Stomach (tissue), 8 donors: ENCODE measurements at regions not wholly inside any gene's neighbourhood (a gene's known extent, or its start where the extent isn't known, plus 50 kb on each side); places are given as distances from the start of the nearest gene placed in this dataset.
"Not testable (repeated sequence)": the region's sequence is repeated elsewhere in the genome, so short reads cannot be mapped to it uniquely, and the experiment has no call there.

Source experiments
- DNase-seq, 2 donors: peaks; one replicate each; pipeline versions ENCODE4 v3.0.0 to v3.0.0-alpha.2; 2013 to 2019
- H3K27ac ChIP-seq, 5 donors: fragments of 200-600 bp in 4 of 5; sonication (generic) in 4 of 5; one replicate each; pipeline ENCODE4 v1.5.1; 2013 to 2019; ENCODE audit warnings: mild to moderate bottlenecking in 1 of 5, moderate library complexity in 1 of 5
- H3K27me3 ChIP-seq, 3 donors: fragments of 200-600 bp; sonication (generic); one replicate each; pipeline ENCODE4 v1.5.1; 2017 to 2019; ENCODE audit warnings: mixed run types in 1 of 3
- H3K36me3 ChIP-seq, 4 donors: fragments of 200-600 bp; sonication (generic); 1 replicate in 3 of 4; 2 replicates in 1 of 4; pipeline ENCODE4 v1.5.1; 2016 to 2019
- H3K4me1 ChIP-seq, 4 donors: fragments of 200-600 bp; sonication (generic); one replicate each; pipeline ENCODE4 v1.5.1; 2016 to 2019
- H3K4me3 ChIP-seq, 4 donors: fragments of 200-600 bp; sonication (generic) in 3 of 4; one replicate each; pipeline ENCODE4 v1.5.1; 2016 to 2019; ENCODE audit warnings: mild to moderate bottlenecking in 1 of 4
- H3K9me3 ChIP-seq, 4 donors: fragments of 200-600 bp; sonication (generic); one replicate each; pipeline ENCODE4 v1.5.1; 2016 to 2019
- EP300 ChIP-seq: sonication (generic); formaldehyde crosslinking; IDR thresholded peaks from one replicate; pipeline ENCODE4 v1.6.1; 2017; ENCODE audit warnings: antibody characterized with exemption
- POLR2A ChIP-seq, 4 donors: fragments of 450-650 bp; IDR thresholded peaks; one replicate each; pipeline ENCODE4 v1.6.1; 2016; ENCODE audit warnings: antibody characterized with exemption in 4 of 4, control low read depth in 2 of 4, mild to moderate bottlenecking in 1 of 4, moderate library complexity in 1 of 4
- POLR2AphosphoS5 ChIP-seq, 3 donors: sonication (generic); formaldehyde crosslinking; IDR thresholded peaks; one replicate each; pipeline ENCODE4 v1.6.1; 2016; ENCODE audit warnings: antibody characterized with exemption in 3 of 3
- WGBS, 5 donors: extraction: QIAGEN DNeasy Blood & Tissue Kit in 3 of 5; methylation state at CpG; one replicate each; pipeline versions ENCODE4 v1.1.5 to v1.1.7; 2013 to 2018; 5-methylcytosine and 5-hydroxymethylcytosine counted together
- intact Hi-C: fragments of 100-400 bp; cut with DNase I; formaldehyde crosslinking; loops from one replicate; pipeline ENCODE4 v1.15.1; 2023; ENCODE audit warnings: low total_unique reads
- TF ChIP-seq, protein P1 (sequence below), 7 experiments: fragments of 450-650 bp in 4 of 7; fragments of 200-600 bp in 3 of 7; sonication (generic) in 3 of 7; IDR thresholded peaks; one replicate each; pipeline ENCODE4 v1.5.1; 2016 to 2019; ENCODE audit warnings: antibody characterized with exemption in 7 of 7, control low read depth in 2 of 7, mild to moderate bottlenecking in 1 of 7
- donor health status: healthy with polysubstance abuse.
- donor health status: Bipolar disorder and iron deficiency.
- donor health status: healthy.

GRCh38 chr18:22528291-22528690, 110.6 kb upstream of the CTAGE1 start:
- no peaks in the 10 kb centered on the region for H3K9me3 ChIP-seq
- TF ChIP-seq POLR2A (IDR thresholded peaks at IDR 0.05) (no peak), POLR2AphosphoS5 (IDR thresholded peaks at IDR 0.05) (no peak), EP300 (no peak)
- TF ChIP-seq, protein P1, sequence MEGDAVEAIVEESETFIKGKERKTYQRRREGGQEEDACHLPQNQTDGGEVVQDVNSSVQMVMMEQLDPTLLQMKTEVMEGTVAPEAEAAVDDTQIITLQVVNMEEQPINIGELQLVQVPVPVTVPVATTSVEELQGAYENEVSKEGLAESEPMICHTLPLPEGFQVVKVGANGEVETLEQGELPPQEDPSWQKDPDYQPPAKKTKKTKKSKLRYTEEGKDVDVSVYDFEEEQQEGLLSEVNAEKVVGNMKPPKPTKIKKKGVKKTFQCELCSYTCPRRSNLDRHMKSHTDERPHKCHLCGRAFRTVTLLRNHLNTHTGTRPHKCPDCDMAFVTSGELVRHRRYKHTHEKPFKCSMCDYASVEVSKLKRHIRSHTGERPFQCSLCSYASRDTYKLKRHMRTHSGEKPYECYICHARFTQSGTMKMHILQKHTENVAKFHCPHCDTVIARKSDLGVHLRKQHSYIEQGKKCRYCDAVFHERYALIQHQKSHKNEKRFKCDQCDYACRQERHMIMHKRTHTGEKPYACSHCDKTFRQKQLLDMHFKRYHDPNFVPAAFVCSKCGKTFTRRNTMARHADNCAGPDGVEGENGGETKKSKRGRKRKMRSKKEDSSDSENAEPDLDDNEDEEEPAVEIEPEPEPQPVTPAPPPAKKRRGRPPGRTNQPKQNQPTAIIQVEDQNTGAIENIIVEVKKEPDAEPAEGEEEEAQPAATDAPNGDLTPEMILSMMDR (IDR thresholded peaks at IDR 0.05), result no peak
- H3K4me1 ChIP-seq, result no peaks in the 10 kb centered on the region
- H3K27ac ChIP-seq, result no peak overlapping the region
- WGBS, 5 donors, result 86 to 94% (median 89%) methylated on average over 3 of the region's 3 CpGs
- no peaks in the 10 kb centered on the region for H3K36me3 ChIP-seq
- DNase-seq, result no peak
- no peaks in the 10 kb centered on the region for H3K27me3 ChIP-seq
- no peak overlapping the region for H3K4me3 ChIP-seq
- intact Hi-C loops, result no loop called here

- H3K4me1 ChIP-seq, H3K4me3 ChIP-seq, H3K27me3 ChIP-seq, H3K36me3 ChIP-seq, H3K9me3 ChIP-seq, intact Hi-C loops, DNase-seq, H3K27ac ChIP-seq: not testable (repeated sequence)
- 86 to 96% (median 95%) methylated on average over 2 to 3 of the region's 4 CpGs for WGBS, 5 donors
Measured at GRCh38 chr18:22534706-22535105, 117.0 kb upstream of the CTAGE1 start.

- Histone ChIP-seq H3K9me3 (no peaks in the 10 kb centered on the region), H3K27me3 (no peaks in the 10 kb centered on the region), H3K27ac (no peak overlapping the region), H3K36me3 (no peaks in the 10 kb centered on the region), H3K4me1 (no peaks in the 10 kb centered on the region), H3K4me3 (no peak overlapping the region)
- WGBS, 5 donors, result 79 to 87% (median 86%) methylated on average over 7 of the region's 7 CpGs
- no peak for DNase-seq
- intact Hi-C loops, result no loop called here
- TF ChIP-seq POLR2AphosphoS5 (IDR thresholded peaks at IDR 0.05) (no peak), EP300 (no peak), POLR2A (IDR thresholded peaks at IDR 0.05) (no peak)
- TF ChIP-seq, protein P1 (IDR thresholded peaks at IDR 0.05), result no peak
Measured at GRCh38 chr18:22536558-22536957, 118.8 kb upstream of the CTAGE1 start.

DNA sequence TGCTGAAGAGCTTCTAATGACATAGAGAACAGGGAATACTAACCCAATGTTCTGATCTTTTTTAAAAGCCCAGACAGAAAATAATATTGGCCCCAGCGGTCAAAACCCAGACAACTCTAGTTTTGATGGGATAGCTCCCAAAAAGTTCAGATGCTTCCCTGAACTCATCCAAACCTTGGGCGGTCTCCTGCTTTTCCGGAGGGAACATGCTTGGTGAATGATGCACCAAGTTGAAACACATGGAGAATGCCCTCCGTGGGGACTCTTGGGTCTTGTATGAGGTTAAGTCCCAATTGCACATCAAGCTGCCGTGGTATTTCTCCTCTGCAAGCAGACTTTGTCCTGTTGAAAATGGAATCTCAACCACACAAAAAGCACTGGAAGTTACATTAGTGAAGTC, 120.7 kb upstream of the CTAGE1 start:
- H3K4me1 ChIP-seq, result peaks cover 0 to 5% (median 0%) of the 10 kb centered on the region in 4 donors
- no peaks in the 10 kb centered on the region for H3K36me3 ChIP-seq
- intact Hi-C loops, result no loop called here
- no peaks in the 10 kb centered on the region for H3K9me3 ChIP-seq
- WGBS, 5 donors, result 88 to 97% (median 94%) methylated on average over 5 of the region's 5 CpGs
- TF ChIP-seq POLR2A (IDR thresholded peaks at IDR 0.05) (no peak), POLR2AphosphoS5 (IDR thresholded peaks at IDR 0.05) (no peak), EP300 (no peak)
- TF ChIP-seq, protein P1 (IDR thresholded peaks at IDR 0.05), result no peak
- no peak for DNase-seq
- no peak overlapping the region for H3K27ac ChIP-seq
- no peak overlapping the region for H3K4me3 ChIP-seq
- H3K27me3 ChIP-seq, result no peaks in the 10 kb centered on the region

- Histone ChIP-seq H3K4me1 (peaks cover 0 to 5% (median 0%) of the 10 kb centered on the region in 4 donors), H3K9me3 (no peaks in the 10 kb centered on the region), H3K27me3 (no peaks in the 10 kb centered on the region), H3K36me3 (no peaks in the 10 kb centered on the region), H3K4me3 (no peak overlapping the region), H3K27ac (no peak overlapping the region)
- 77 to 84% (median 81%) methylated on average over 6 of the region's 6 CpGs for WGBS, 5 donors
- intact Hi-C loops, result no loop called here
- TF ChIP-seq POLR2AphosphoS5 (IDR thresholded peaks at IDR 0.05) (no peak), POLR2A (IDR thresholded peaks at IDR 0.05) (no peak), EP300 (no peak)
- TF ChIP-seq, protein P1 (IDR thresholded peaks at IDR 0.05), result no peak
- DNase-seq, result no peak
Measured at GRCh38 chr18:22539051-22539765, 121.5 kb upstream of the CTAGE1 start.
